ENCODE measurements at regions not wholly inside any gene's neighbourhood (a gene's known extent, or its start where the extent isn't known, plus 50 kb on each side); places are given as distances from the start of the nearest gene placed in this dataset.
A peak's percentile ranks its signal among the peaks of the same experiment; 100 is the strongest.

- TF ChIP-seq, protein P1, sequence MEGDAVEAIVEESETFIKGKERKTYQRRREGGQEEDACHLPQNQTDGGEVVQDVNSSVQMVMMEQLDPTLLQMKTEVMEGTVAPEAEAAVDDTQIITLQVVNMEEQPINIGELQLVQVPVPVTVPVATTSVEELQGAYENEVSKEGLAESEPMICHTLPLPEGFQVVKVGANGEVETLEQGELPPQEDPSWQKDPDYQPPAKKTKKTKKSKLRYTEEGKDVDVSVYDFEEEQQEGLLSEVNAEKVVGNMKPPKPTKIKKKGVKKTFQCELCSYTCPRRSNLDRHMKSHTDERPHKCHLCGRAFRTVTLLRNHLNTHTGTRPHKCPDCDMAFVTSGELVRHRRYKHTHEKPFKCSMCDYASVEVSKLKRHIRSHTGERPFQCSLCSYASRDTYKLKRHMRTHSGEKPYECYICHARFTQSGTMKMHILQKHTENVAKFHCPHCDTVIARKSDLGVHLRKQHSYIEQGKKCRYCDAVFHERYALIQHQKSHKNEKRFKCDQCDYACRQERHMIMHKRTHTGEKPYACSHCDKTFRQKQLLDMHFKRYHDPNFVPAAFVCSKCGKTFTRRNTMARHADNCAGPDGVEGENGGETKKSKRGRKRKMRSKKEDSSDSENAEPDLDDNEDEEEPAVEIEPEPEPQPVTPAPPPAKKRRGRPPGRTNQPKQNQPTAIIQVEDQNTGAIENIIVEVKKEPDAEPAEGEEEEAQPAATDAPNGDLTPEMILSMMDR (IDR thresholded peaks at IDR 0.05; ENCODE audit: low read depth, low read length), result no peak
- no peaks in the 10 kb centered on the region for H3K9me3 ChIP-seq (ENCODE audit: low read depth)
- no peaks in the 10 kb centered on the region for H3K4me1 ChIP-seq (ENCODE audit: low read depth)
- H3K4me3 ChIP-seq, result no peak overlapping the region
- DNase-seq (ENCODE audit: low read depth in 1 of 2, low spot score in 1 of 2), result no peak
- no peaks in the 10 kb centered on the region for H3K36me3 ChIP-seq
- no peak overlapping the region for H3K27ac ChIP-seq
- no peaks in the 10 kb centered on the region for H3K27me3 ChIP-seq
Observed at GRCh38 chr9:754150-754931, 87.2 kb upstream of the DMRT1 start.

- H3K27me3 ChIP-seq, result no peaks in the 10 kb centered on the region
- no peak overlapping the region for H3K27ac ChIP-seq
- no peak overlapping the region for H3K4me3 ChIP-seq
- H3K4me1 ChIP-seq (ENCODE audit: low read depth), result no peaks in the 10 kb centered on the region
- H3K9me3 ChIP-seq (ENCODE audit: low read depth), result no peaks in the 10 kb centered on the region
- H3K36me3 ChIP-seq, result no peaks in the 10 kb centered on the region
- DNase-seq (ENCODE audit: low read depth in 1 of 2, low spot score in 1 of 2), result peak in 1 of 2 donors; percentile 90
- TF ChIP-seq, protein P1 (IDR thresholded peaks at IDR 0.05; ENCODE audit: low read depth, low read length), result no peak
Observed at GRCh38 chr9:755454-756381, 85.8 kb upstream of the DMRT1 start.

DNA sequence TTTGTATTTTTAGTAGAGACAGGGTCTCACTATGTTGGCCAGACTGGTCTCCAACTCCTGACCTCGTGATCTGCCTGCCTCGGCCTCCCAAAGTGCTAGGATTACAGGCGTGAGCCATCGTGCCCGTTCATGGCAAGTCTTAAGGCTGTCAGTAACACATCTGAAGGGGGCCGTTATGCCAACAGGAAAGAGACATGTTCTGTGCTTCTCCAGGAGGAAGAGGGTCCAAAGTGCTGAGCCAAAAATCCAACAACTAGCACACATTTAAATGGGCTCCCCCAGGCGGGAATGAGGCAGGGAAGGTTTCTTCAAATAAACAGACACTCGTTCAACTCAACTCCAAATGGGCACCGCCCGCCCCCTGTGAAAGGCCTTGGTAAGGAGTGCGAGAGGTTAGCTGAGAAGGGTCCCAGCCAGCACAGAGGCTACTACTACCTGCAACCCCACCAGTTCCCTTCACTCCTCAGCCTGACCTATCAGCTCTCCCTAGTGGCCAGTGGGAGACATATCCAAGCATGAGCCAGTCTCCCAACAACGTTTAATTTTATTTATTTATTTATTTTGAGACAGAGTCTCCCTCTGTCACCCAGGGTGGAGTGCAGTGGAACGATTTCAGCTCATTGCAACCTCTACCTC lies 84.1 kb upstream of the DMRT1 start:
- H3K4me1 ChIP-seq (ENCODE audit: low read depth), result no peaks in the 10 kb centered on the region
- TF ChIP-seq, protein P1 (IDR thresholded peaks at IDR 0.05; ENCODE audit: low read depth, low read length), result peak; percentile 63
- no peak overlapping the region for H3K4me3 ChIP-seq
- H3K27me3 ChIP-seq, result no peaks in the 10 kb centered on the region
- H3K27ac ChIP-seq, result no peak overlapping the region
- no peaks in the 10 kb centered on the region for H3K36me3 ChIP-seq
- H3K9me3 ChIP-seq (ENCODE audit: low read depth), result no peaks in the 10 kb centered on the region
- peak; percentile 64 to 73 for DNase-seq (ENCODE audit: low read depth in 1 of 2, low spot score in 1 of 2)

DNA sequence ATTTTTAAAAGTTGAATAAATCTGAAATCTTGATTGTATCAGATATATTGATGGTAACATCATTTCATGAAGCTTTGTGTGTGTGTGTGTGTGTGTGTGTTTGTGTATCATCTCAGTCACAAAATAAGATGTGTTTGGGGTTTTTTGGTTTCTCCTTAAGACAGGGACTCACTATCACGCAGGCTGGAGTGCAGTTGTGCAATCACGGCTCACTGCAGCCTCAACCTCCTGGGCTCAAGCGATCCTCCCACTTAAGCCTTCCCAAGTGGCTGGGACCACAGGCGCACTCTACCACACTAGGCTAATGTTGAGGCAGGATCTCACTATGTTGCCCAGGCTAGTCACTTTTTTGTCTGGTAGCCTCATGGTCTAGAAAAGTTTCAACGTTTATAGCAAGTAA lies 83.4 kb upstream of the DMRT1 start:
- no peak overlapping the region for H3K27ac ChIP-seq
- H3K4me1 ChIP-seq (ENCODE audit: low read depth), result no peaks in the 10 kb centered on the region
- TF ChIP-seq, protein P1 (IDR thresholded peaks at IDR 0.05; ENCODE audit: low read depth, low read length), result no peak
- no peaks in the 10 kb centered on the region for H3K9me3 ChIP-seq (ENCODE audit: low read depth)
- DNase-seq (ENCODE audit: low read depth in 1 of 2, low spot score in 1 of 2), result no peak
- H3K27me3 ChIP-seq, result no peaks in the 10 kb centered on the region
- no peaks in the 10 kb centered on the region for H3K36me3 ChIP-seq
- H3K4me3 ChIP-seq, result no peak overlapping the region

DNA sequence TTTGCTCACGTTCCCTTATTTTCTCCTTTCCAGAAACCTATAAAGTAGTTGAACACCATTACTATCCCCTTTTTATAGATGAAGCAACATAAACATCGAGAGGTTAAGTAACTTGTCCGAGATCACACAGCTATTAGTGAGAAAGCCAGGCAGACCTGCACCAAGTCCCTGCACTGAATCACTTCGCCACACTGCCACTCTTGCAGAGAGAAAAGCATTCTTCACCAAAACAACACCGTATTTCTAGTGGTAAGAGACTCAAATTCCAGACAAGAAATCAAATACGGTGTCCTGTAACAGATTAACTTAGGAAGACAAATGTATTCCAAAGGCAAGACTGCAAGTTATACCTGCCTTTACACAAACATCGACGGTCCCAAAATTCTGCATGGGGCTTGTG lies 82.0 kb upstream of the DMRT1 start:
- no peak for DNase-seq (ENCODE audit: low read depth in 1 of 2, low spot score in 1 of 2)
- Histone ChIP-seq H3K27me3 (no peaks in the 10 kb centered on the region), H3K36me3 (no peaks in the 10 kb centered on the region), H3K9me3 (ENCODE audit: low read depth) (no peaks in the 10 kb centered on the region), H3K4me1 (ENCODE audit: low read depth) (no peaks in the 10 kb centered on the region), H3K27ac (no peak overlapping the region), H3K4me3 (no peak overlapping the region)
- TF ChIP-seq, protein P1 (IDR thresholded peaks at IDR 0.05; ENCODE audit: low read depth, low read length), result no peak
